NCI-H2107 treated with DMSO at 0.1 percent for 48 hours (cell line): ENCODE measurements at regions not wholly inside any gene's neighbourhood (a gene's known extent, or its start where the extent isn't known, plus 50 kb on each side); places are given as distances from the start of the nearest gene placed in this dataset.

Experiments
- DNase-seq: peaks from one replicate; lab custom pipeline; 2025; ENCODE audit not compliant: unreplicated experiment; lab: John Stamatoyannopoulos, UW

DNA sequence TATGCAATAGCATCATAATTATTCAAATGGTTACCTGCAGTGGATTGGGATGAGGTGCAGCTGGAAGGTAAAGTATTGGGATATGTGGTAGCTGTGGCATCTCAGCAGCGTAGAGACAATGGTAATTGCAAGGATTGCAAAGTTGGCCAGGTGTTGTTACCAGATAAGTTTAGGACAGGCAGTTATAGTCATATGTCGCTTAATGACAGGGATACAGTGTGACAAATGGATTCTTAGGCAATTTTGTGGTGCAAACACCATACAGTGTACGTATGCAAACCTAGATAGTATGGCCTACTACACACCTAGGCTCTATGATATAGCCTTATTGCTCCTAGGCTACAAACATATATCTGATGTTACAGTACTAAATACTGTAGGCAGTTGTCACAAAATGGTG is 163.5 kb upstream of the LYZL2 start:
- no peak for DNase-seq

DNA sequence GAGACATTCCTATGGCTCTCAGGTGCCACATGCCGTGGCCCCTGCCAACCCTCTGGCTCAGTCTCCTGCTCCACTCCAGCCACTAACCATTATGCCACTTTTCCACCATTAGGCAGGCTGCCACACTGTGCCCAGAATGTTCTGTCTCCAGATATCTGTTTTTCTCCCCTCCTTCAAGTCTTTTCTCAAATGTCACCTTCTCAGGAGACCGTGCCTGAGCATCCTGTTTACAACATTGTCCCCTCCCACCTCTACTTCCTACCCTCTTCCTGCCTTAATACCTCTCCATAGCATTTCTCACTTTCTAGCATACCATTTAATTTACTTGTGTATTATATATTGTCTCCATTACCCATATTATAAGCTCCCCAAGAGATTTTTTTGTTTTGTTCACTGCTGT is 162.5 kb upstream of the LYZL2 start:
- DNase-seq = no peak

DNA sequence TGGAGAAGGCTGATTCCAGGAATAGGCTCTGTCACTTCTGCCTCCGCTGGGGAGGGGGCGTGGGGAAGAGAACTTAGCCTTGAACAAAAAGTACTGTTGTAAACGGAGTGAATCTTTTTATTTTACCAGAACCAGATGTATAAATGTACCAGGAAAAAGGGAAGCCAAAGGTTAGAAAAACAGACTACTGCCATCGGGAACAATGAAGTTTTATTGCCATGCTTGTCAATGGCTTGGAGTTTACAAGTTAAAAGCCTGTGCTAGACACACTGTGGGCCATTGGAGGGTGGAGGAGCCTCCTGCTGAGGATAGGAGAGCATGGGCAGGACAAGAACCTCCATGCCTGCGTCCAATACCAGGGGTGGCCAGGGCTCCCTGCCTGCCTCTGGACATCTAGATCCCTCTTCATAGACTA is 161.7 kb upstream of the LYZL2 start:
- DNase-seq = no peak

DNA sequence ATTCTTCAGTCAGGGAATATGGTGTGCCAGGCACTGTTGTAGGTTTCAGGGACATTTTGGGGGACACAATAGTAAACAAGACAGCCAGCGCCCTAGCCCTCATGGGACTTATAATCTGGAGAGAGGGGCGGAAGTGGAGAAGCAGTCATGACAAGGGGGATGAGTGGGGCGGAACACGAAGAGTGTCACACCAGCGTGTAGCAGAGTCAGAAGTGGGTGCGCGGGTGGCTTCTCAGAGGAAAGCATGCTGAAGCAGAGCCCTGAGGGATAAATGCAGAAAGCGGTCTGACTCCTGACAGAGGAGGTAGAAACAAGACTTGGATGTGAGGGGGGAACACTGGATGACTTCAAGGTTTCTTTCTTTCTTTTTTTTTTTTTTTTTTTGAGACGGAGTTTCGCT is 160.3 kb upstream of the LYZL2 start:
- no peak for DNase-seq

DNA sequence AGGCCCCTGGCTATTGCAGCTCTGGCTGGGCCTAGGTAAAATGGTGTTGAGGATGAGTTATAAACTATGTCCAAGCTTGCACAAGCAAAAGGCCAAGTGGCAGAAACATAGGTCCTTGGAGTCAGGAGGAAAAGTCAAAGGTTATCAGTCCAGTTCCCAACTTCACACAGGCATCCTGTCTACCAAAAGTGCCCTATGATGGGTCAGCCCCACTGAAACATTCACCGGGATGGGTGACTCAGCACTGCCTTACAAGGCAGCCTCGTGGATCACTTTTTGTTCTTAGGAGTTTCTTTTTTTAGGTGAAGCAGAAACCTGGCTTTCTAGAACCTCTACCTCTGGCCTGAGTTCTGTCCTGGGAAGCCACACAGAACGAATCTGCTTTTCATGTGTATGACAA is 158.8 kb upstream of the LYZL2 start:
- no peak for DNase-seq

DNA sequence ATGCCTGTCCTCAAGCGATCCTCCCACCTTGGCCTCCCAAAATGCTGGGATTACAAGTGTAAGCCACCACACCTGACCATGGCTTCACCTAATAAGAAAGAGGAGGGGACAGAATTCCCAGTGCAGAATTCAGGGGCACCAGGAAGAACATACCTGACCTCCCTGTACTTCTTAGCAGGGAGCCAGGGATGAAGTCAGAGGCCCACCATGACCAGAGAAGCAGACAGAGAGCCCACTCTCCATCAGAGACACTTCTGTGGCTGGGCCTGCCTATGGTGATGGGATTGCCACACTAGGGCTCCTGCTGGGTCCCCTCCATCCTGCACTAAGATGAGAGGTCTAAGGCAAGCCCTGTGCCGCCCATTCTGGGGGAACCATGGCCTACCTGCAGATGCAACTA is 157.4 kb upstream of the LYZL2 start:
- no peak for DNase-seq

DNA sequence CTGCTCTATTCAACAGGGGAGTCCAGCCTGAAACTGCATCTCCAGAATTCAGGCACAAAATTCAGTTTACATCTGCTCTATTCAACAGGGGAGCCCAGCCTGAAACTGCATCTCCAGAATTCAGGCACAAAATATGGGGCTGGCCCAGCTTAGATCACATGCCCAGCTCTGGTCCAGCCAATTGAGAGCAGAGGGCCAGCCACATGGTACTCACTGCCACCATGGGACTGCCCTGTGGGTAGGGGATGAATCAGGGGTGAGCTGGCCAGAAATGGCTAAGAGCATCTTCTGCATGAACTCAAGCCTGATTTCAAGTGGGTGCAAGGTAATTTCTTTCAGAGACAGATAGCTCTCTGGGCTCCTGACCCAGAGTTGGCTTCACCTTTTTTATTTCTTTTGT is 156.6 kb upstream of the LYZL2 start:
- no peak for DNase-seq

DNA sequence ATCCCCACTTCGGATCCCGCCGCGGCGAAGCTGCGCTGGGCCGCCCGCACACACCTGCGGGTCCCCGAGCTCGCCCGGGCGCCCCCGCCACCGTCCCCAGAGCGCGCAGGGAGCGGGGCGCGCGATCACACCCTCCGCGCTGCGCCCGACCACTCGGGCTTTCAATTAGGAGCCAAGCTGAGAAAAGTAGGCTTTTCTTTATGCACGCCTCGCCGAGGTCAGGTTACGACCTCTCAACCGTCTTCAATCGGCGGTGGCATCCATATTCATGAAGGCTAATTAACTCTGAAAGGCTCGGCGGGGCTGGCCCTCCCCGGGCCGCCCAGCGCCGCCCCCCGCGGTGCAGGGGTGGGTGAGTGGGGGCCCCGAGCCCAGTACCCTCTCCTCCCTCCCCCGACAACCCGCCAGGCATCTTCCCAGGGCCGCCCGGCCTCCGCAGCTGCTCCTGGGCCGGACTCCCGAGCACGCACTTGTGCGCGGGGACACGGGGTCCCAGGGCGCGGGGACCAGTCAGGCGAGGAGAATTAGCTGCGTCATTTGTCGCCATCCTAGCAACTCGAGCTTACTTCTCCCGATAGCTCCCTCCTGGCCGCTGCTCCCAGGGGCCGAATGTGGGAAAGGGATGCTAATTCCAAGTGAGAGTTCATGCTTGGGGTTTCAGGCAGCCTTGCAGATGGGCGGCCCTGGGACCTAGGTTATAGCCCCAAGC is 155.5 kb upstream of the LYZL2 start:
- DNase-seq = peak; percentile 23

DNA sequence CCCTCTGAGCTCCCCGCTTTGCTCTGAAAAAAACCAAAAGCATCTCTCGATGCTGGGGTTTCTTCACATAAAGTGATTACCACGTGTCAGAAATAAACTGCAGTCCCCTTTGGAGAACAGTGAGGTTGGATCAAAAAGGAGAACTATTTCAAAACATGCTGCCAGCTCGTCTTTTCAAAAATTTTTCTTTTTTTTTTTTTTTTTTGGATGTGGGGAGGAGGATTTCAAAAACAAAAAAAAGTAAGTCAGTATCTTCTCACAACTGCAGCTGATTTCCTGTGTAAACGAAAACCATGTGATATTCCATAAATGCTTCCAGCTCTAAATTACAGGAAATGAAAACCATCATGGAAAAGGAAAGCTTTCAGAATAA is 155.0 kb upstream of the LYZL2 start:
- DNase-seq = no peak

DNA sequence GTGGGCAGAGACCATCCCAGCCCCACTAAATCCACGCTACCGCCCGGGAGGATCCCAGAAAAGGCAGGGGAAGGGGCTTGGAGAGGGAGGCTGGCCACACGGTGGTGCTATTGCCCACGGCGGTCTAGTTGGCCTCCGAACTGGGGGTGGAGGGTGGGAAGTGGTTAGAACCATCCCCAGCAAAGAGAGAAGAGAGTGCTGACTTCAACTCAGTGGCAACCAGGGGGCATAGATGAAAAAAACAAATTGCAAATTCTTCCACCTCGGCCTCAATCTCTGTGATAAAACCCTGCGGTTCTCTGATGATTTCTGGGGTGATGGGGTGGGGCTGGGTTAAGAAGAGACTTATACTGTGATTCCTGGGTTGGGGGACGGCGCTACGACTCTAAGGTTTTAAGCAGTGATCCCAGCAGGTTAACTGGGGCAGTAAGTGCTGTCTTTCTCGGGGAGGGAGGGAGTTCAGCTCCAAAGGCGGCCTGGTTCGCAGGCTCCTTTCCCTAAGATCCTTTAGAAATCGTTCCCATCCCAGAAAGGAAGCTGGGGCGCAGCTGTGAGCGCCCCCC is 154.5 kb upstream of the LYZL2 start:
- DNase-seq = peak; percentile 54

DNA sequence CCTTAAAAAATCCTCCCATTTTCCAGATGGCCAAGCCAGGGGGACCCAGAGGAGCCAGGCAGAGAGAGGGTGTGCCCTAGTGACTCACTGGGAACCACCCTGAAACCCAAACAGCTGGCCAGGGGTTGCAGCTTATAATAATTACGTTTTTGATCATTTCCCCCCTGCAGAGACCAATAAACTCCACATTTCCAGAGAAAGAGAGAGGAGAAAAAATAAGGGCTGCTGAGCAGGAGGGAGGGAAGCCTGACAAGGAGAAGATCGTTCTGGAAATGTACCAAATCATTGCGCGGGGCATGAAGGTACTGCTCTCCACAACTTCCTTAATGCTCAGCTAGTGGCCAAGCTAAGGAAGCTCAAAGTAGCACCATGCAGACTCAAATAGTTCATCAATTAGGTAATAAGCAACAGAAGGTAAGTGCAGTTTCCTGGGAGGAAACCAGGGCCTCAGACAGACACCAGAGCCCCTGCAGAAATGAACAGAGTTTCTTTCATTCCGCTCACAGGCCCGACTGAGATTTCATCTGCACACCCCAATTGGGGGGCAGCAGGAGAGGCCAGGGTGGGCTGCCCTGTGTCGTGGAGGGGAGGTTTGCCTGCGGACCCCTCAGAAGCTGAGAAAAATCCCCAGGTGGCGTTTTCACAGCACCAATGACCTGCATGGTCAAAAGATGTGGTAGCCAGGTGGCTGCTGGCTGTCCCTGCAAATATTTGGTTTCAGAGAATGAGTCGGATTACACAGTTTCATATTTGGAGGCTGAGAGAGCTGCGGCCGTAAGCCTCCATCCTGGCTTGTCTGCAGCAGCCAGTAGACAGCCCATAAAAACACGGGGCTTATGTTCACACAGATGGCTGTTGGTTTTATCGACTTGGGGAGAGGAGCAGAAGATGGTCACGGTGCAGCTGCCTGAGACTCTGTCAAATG is 153.2 kb upstream of the LYZL2 start:
- DNase-seq = no peak

DNA sequence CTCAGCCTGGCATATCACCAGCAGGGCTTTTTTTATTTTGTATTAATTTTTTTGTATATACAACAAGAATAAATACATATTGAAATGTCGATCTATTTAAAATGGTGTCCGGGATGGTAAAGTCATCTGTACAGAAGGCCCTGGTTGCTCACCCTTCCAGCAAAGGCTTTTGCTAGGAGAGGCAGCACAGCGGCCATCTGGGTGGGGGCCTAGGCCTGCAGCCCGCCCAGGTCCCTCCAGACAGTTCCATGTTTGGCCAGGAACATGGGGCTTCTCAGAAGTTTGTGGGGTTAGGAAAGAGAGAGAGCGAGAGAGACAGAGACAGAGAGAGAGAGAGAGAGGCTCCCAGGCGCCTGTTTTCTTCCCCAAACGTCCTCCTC is 152.6 kb upstream of the LYZL2 start:
- no peak for DNase-seq

DNA sequence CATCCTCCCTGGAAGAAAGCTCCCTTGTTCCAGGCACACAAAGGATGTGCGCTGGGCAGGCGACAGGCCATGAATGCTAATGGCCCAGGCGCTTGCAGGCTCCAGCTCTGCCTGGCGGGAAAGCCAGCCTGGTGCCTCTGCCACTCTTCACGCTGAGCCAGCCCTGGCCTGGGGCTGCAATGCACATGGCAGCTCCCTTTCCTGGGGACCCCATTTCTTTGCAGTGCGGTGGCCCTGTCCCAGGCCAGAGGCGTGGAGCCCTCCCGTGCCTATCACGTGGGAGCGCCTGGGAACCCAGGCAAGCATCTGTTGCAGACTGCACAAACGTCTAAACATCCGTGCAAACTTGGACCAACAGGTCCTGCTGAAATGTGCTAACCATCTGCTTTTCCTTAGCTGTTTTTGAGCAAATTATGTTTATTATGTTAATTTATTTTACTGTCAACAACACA is 152.1 kb upstream of the LYZL2 start:
- no peak for DNase-seq

DNA sequence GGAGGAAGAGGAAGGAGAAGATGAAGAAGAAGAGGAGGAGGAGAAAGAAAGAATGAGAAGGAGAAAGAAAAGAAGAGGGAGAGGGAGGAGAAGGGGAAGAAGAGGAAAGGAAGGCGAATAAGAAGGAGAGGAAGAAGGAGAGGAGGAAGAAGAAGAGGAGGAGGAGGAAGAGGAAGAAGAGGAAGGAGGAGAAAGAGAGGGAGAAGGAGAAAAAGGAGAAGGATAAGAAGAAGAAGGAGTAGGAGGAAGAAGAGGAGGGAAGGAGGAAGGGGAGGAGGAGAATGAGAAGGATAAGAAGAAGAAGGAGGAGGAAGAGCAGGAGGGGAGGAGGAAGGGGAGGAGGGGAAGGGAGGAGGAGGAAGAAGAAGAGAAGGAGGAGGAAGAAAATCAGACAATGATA is 149.2 kb upstream of the LYZL2 start:
- DNase-seq = no peak

DNA sequence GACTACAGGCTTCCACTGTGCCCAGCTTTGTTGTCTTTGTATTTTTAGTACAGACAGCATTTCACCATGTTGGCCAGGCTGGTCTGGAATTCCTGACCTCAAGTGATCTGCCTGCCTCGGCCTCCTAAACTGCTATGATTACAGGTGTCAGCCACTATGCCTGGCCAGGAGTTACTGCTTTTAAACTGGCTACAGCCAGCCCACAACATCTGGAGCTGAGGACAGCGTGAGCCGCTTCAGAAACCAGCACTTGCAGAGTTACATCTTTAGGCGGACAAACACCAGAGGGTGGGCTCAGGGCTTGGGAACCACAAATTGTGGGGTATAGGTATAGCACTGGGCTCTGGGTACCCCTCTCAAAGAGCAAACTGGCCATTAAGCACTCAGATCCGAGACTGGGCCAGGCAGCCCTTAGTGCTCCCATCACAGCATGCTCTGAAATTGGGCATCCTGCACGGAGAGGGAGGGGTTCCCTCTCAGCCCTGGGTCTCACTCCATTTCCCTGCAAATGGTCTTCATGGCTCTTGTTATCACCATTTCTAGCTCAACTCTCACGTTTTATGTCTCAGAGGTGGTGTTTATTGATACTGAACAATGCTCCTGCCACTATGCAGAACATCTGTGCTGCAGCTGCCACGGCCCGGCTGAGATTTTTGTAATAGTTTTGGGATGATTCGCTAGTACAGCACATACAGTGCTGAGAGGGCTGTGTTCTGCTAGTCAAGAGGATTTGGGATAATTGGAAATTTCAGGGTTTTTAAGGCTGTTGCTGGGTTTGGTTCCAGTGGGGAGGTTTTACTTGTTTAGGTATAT is 146.4 kb upstream of the LYZL2 start:
- DNase-seq = no peak

DNA sequence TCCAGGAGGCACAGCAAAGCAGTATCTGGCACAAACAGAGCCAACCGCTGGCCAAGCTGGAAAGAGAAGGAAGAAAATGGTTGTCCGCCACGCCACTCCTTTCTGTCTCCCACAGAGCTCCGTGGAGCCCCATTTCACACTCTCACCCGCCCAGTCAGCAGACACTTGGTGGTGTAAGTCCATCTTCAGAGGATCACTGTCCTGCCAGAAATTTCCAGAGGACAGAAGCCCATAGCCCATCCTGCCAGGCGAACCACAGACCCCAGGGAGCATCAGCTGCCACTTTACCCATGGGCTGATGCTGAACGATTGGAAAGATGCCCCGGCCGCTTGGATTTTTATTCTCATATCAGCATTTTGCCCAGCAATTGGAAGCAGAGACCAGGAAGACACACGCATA is 144.7 kb upstream of the LYZL2 start:
- no peak for DNase-seq

DNA sequence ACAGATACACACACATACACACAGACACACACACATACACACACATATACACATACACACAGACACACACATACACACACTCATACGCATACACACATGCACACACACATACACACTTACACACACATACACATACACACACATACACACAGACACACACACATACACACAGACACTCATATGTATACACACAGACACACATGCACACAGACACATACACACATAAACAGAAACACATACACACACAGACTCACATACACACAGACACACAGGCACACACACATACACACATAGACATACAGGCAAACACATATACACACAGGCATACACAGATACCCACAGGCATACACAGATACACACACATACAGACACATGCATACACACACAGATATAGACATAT is 143.9 kb upstream of the LYZL2 start:
- DNase-seq = no peak

DNA sequence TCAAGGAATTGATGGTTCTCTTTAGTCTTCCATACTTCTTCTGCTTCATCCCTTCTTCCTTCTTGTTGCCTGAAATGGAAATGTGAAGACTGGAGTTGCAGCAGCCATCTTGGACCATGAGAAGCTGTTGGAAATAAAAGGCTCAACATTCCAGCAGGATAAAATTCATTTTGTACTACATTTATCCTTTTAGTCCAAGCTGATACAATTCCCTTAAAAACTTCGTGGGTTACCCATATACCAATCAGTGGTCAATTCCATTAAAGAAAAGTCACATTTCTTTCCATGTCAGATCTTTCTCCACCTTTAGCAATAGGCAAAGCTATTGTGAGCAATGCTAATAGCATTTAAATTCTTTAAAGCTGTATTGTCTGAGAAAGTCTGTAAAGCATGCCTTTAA is 141.3 kb upstream of the LYZL2 start:
- no peak for DNase-seq

DNA sequence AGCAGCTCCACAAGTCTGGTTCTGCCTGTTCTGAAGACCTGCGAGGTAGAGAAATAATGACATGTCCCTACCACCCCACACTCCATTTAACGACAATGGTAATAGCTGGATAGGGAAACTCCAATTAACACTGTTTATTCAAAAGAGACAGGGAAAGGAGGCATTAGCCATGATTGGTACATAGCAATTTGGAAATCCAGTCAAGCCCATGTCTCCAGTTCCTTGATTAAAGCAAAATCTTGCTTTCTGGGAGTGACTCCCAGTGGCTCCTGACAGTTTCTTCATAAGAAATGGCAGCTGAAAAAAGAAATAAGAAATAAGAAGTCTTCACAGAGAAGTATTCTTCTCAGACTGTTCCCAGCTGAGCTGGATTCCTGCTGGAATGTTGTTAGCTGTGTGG is 140.7 kb upstream of the LYZL2 start:
- DNase-seq = no peak

DNA sequence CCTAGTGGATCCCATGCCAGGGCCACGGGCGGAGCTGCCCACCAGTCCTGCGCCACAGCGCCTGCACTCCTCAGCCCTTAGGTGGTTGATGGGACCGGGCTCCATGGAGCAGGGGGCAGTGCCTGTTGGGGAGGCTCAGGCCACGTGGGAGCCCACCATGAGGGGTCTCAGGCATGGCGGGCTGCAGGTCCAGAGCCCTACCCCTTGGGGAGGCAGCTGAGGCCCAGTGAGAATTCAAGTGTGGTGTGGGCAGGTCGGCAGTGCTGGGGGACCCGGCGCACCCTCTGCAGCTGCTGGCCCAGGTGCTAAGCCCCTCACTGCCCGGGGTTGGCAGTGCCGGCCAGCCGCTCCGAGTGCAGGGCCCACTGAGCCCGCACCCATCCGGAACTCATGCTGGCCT is 139.8 kb upstream of the LYZL2 start:
- DNase-seq = no peak

DNA sequence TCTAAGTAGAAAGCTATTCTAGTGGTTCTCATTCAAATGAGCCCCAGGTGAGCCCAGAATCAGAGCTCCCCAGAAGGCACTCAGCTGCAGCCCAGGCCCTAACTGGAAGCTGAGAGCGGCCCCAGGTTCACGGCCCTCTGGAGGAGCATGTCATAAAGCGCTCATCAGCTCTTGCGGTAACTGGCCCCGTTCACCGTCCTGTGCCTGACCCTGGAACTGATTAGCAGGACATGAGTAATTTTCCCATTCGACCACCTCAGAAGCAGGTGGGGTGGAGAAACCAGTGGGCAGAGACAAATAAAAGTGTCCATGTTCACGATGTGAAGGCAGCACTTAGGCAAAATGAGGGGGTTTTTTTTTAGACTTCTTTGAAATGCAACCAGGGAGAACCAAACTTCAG is 136.1 kb upstream of the LYZL2 start:
- no peak for DNase-seq
